SU-DHL-6 (cell line): ENCODE measurements at regions not wholly inside any gene's neighbourhood (a gene's known extent, or its start where the extent isn't known, plus 50 kb on each side); places are given as distances from the start of the nearest gene placed in this dataset.
A peak's percentile ranks its signal among the peaks of the same experiment; 100 is the strongest.

Experiments
- H2AFZ ChIP-seq: fragments of 200-600 bp; sonication (generic); 2 replicates; pipeline ENCODE4 v1.6.1; 2014; ENCODE audit warnings: low read depth, mild to moderate bottlenecking, moderate library complexity, mixed read lengths, antibody characterized with exemption, low read length; ENCODE audit not compliant: severe bottlenecking
- H3F3A ChIP-seq: fragments of 200-600 bp; shearing (Covaris generic); 2 replicates; pipeline ENCODE4 v1.6.0; 2016; ENCODE audit warnings: antibody characterized with exemption, mild to moderate bottlenecking; ENCODE audit not compliant: insufficient read depth
- H3K27ac ChIP-seq: fragments of 200-600 bp; sonication (generic); 2 replicates; pipeline ENCODE4 v1.5.1; 2016; ENCODE audit warnings: low read depth, mild to moderate bottlenecking, low read length, moderate library complexity, mixed read lengths
- H3K27me3 ChIP-seq: fragments of 200-600 bp; sonication (generic), shearing (Covaris generic); 2 replicates; pipeline ENCODE4 v1.6.0; 2014; ENCODE audit warnings: mild to moderate bottlenecking, low read length
- H3K36me3 ChIP-seq: fragments of 200-600 bp; sonication (generic); 2 replicates; pipeline ENCODE4 v1.6.1; 2014; ENCODE audit warnings: mild to moderate bottlenecking, low read length, mixed read lengths
- H3K4me2 ChIP-seq: fragments of 300-600, 200-600 bp; shearing (Covaris generic), sonication (generic); 2 replicates; pipeline ENCODE4 v1.6.0; 2014; ENCODE audit warnings: low read length, low read depth, mild to moderate bottlenecking; ENCODE audit not compliant: poor library complexity, severe bottlenecking
- H3K4me3 ChIP-seq: fragments of 200-600 bp; sonication (generic); 2 replicates; pipeline ENCODE4 v1.5.1; 2014; ENCODE audit warnings: antibody characterized with exemption, low read length, mild to moderate bottlenecking, mixed read lengths; ENCODE audit not compliant: insufficient read depth, poor library complexity, severe bottlenecking
- H3K79me2 ChIP-seq: fragments of 200-600 bp; sonication (generic); 2 replicates; pipeline ENCODE4 v1.6.1; 2014; ENCODE audit warnings: mild to moderate bottlenecking, low read length, moderate library complexity; ENCODE audit not compliant: insufficient read depth
- H3K9ac ChIP-seq: fragments of 200-600 bp; sonication (generic); 2 replicates; pipeline ENCODE4 v1.7.0; 2014; ENCODE audit warnings: mild to moderate bottlenecking, low read length
- H3K9me2 ChIP-seq: fragments of 200-600 bp; sonication (generic); replicated peaks from 2 replicates; pipeline ENCODE4 v1.6.1; 2014; ENCODE audit warnings: low read length; ENCODE audit not compliant: insufficient read depth
- H3K9me3 ChIP-seq: fragments of 200-600 bp; sonication (generic); 2 replicates; pipeline ENCODE4 v1.6.1; 2014; ENCODE audit warnings: low read length, mixed read lengths; ENCODE audit not compliant: insufficient read depth
- H4K20me1 ChIP-seq: fragments of 200-600 bp; sonication (generic); 2 replicates; pipeline ENCODE4 v1.6.1; 2014; ENCODE audit warnings: low read depth, mild to moderate bottlenecking, antibody characterized with exemption, low read length, moderate library complexity, mixed read lengths
- EZH2phosphoT487 ChIP-seq: fragments of 200-600 bp; sonication (generic), shearing (Covaris generic); conservative IDR thresholded peaks from 2 replicates; pipeline ENCODE4 v1.6.1; 2018; ENCODE audit warnings: mild to moderate bottlenecking, antibody characterized with exemption, low read length, moderate library complexity, mixed read lengths
- TF ChIP-seq, protein P1 (sequence below): fragments of 200-600 bp; sonication (generic); IDR thresholded peaks from one replicate; pipeline ENCODE4 v1.5.1; 2017; ENCODE audit warnings: antibody characterized with exemption, mild to moderate bottlenecking, low read length, moderate library complexity; ENCODE audit not compliant: insufficient read depth, poor library complexity, severe bottlenecking

DNA sequence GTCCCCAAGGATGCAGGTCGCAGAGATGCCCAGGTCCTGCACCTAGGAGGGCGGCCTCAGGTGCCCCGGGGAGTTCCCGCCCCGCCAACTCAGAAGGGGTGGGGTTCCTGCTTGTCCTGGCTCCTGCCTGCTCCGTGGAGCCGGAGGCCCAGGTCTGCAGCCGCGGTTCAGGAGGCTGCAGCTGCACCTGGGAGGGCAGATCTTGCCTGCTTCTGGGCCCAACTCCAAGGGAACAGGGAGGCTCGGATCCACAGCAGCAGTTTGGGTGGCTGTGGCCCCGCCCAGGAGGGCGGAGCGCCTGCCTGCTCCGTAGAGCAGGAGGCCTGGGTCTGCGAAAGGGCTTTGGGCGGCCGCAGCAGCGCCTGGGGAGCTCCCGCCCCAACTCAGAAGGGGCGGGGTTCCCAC, 108.2 kb upstream of the EGR2 start:
- Histone ChIP-seq H3F3A (no peaks in the 10 kb centered on the region), H3K79me2 (no peaks in the 10 kb centered on the region), H3K4me2 (no peak overlapping the region), H4K20me1 (no peaks in the 10 kb centered on the region), H3K27me3 (no peaks in the 10 kb centered on the region), H3K27ac (no peak overlapping the region), H3K36me3 (no peaks in the 10 kb centered on the region), H3K4me3 (no peak overlapping the region), H3K9me3 (no peaks in the 10 kb centered on the region), H3K9me2 (no peaks in the 10 kb centered on the region), H3K9ac (no peak overlapping the region), H2AFZ (peak overlapping the region; percentile 4)
- TF ChIP-seq EZH2phosphoT487: no peak
- TF ChIP-seq, protein P1, sequence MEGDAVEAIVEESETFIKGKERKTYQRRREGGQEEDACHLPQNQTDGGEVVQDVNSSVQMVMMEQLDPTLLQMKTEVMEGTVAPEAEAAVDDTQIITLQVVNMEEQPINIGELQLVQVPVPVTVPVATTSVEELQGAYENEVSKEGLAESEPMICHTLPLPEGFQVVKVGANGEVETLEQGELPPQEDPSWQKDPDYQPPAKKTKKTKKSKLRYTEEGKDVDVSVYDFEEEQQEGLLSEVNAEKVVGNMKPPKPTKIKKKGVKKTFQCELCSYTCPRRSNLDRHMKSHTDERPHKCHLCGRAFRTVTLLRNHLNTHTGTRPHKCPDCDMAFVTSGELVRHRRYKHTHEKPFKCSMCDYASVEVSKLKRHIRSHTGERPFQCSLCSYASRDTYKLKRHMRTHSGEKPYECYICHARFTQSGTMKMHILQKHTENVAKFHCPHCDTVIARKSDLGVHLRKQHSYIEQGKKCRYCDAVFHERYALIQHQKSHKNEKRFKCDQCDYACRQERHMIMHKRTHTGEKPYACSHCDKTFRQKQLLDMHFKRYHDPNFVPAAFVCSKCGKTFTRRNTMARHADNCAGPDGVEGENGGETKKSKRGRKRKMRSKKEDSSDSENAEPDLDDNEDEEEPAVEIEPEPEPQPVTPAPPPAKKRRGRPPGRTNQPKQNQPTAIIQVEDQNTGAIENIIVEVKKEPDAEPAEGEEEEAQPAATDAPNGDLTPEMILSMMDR: no peak

DNA sequence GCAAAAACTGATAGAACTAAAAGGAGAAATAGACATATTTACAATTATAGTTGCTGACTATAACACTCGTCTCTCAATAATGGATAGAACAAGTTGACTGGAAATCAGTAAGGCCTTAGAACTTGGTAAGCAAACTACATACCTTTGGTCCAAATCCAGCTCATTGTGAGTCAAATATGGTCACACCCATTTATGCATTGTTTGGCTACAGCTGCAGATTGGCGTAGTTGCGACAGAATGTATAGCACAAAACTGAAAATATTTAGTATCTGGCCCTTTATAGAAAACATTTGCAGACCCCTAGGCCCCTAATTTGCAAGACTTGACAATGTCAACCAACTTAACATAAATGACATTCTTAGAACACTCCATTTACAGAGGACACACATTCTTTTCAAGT, 103.6 kb upstream of the EGR2 start:
- Histone ChIP-seq H2AFZ (no peak overlapping the region), H3K36me3 (no peaks in the 10 kb centered on the region), H3K4me2 (no peak overlapping the region), H3K79me2 (no peaks in the 10 kb centered on the region), H4K20me1 (no peaks in the 10 kb centered on the region), H3K27me3 (no peaks in the 10 kb centered on the region), H3F3A (no peaks in the 10 kb centered on the region), H3K9me2 (no peaks in the 10 kb centered on the region), H3K9ac (no peak overlapping the region), H3K9me3 (no peaks in the 10 kb centered on the region), H3K27ac (no peak overlapping the region), H3K4me3 (no peak overlapping the region)
- TF ChIP-seq EZH2phosphoT487: no peak
- TF ChIP-seq, protein P1: no peak

DNA sequence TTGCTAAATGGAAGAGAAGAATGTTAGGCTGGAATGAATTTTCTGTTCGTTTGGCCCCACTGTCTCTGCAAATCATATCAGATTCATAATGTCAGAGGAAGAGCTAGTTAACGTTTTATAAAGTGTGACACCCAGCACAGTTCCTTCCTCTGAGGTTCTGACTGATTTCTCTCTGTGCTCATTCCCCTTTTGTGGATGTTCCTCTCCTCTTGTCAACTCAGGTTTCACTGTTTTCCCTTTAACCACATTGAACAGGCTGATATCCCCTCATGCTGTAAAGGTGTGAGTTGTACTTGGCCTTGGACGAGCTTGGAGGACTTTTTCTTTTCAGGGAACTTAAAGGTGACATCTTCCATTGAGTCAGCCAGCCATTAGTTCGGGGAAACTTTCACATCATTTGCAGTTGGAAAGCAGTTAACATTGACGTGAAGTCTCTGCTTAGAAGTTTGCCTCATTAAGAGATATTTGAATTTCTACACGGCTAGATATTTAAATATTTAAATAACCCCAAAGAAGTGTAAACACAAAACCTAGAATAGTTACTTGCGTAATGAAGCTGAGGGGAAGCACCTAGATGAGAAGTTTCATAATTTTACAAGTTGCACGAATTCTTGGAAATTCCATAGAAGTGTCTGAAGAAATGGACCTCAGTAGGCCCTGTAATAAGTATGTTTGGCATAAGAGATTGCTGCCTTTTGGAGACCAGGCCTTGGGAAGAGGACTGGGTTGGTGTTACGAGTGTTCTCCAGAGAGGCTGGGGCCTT, 101.5 kb upstream of the EGR2 start:
- Histone ChIP-seq H4K20me1 (no peaks in the 10 kb centered on the region), H3K27ac (no peak overlapping the region), H2AFZ (no peak overlapping the region), H3K9me3 (no peaks in the 10 kb centered on the region), H3K4me3 (no peak overlapping the region), H3K9me2 (no peaks in the 10 kb centered on the region), H3K36me3 (no peaks in the 10 kb centered on the region), H3F3A (no peaks in the 10 kb centered on the region), H3K79me2 (no peaks in the 10 kb centered on the region), H3K27me3 (no peaks in the 10 kb centered on the region), H3K4me2 (no peak overlapping the region), H3K9ac (no peak overlapping the region)
- TF ChIP-seq, protein P1: no peak
- no peak for TF ChIP-seq EZH2phosphoT487
